ENCODE measurements at regions not wholly inside any gene's neighbourhood (a gene's known extent, or its start where the extent isn't known, plus 50 kb on each side); places are given as distances from the start of the nearest gene placed in this dataset.
"Not testable (repeated sequence)": the region's sequence is repeated elsewhere in the genome, so short reads cannot be mapped to it uniquely, and the experiment has no call there.

GRCh38 chr9:120308495-120308894 is 271.5 kb downstream of the CDK5RAP2 start:
- TF ChIP-seq CTCF (IDR thresholded peaks at IDR 0.05): no peak
- H3K9me3 Mint-ChIP-seq: no peaks in the 10 kb centered on the region
- H3K4me3 Mint-ChIP-seq: no peak overlapping the region
- ChIA-PET POLR2A (no interaction called here), CTCF (no interaction called here)
- ATAC-seq (ENCODE audit: low read depth) (no peak), DNase-seq (no peak)
- peaks cover 15% of the 10 kb centered on the region for H3K27me3 Mint-ChIP-seq
- H3K36me3 Mint-ChIP-seq (ENCODE audit: low read depth): no peaks in the 10 kb centered on the region
- no peaks in the 10 kb centered on the region for H3K4me1 Mint-ChIP-seq
- no peak overlapping the region for H3K27ac Mint-ChIP-seq
- intact Hi-C loops (cut with micrococcal nuclease): no loop called here

GRCh38 chr9:120307599-120307998 is 272.4 kb downstream of the CDK5RAP2 start:
- Mint-ChIP-seq H3K4me1 (no peaks in the 10 kb centered on the region), H3K9me3 (no peaks in the 10 kb centered on the region), H3K27me3 (peaks cover 13% of the 10 kb centered on the region), H3K4me3 (no peak overlapping the region), H3K27ac (no peak overlapping the region), H3K36me3 (ENCODE audit: low read depth) (no peaks in the 10 kb centered on the region)
- intact Hi-C loops (cut with micrococcal nuclease): no loop called here
- POLR2A ChIA-PET: no interaction called here
- DNase-seq: no peak
- CTCF ChIA-PET: no interaction called here
- ATAC-seq (ENCODE audit: low read depth): no peak
- TF ChIP-seq CTCF (IDR thresholded peaks at IDR 0.05): no peak

- ATAC-seq (ENCODE audit: low read depth): no peak
- CTCF ChIA-PET: no interaction called here
- POLR2A ChIA-PET: no interaction called here
- no peaks in the 10 kb centered on the region for H3K9me3 Mint-ChIP-seq
- peaks cover 13% of the 10 kb centered on the region for H3K27me3 Mint-ChIP-seq
- no peak for DNase-seq
- H3K36me3 Mint-ChIP-seq (ENCODE audit: low read depth): no peaks in the 10 kb centered on the region
- H3K4me1 Mint-ChIP-seq: no peaks in the 10 kb centered on the region
- no peak overlapping the region for H3K4me3 Mint-ChIP-seq
- no peak for TF ChIP-seq CTCF (IDR thresholded peaks at IDR 0.05)
- intact Hi-C loops (cut with micrococcal nuclease): no loop called here
- no peak overlapping the region for H3K27ac Mint-ChIP-seq
These were observed 273.4 kb downstream of the CDK5RAP2 start for GRCh38 chr9:120306561-120306960.

GRCh38 chr9:120306088-120306487 is 273.9 kb downstream of the CDK5RAP2 start:
- no peaks in the 10 kb centered on the region for H3K4me1 Mint-ChIP-seq
- H3K27me3 Mint-ChIP-seq: peaks cover 13% of the 10 kb centered on the region
- no peak overlapping the region for H3K27ac Mint-ChIP-seq
- TF ChIP-seq CTCF (IDR thresholded peaks at IDR 0.05): no peak
- no peak overlapping the region for H3K4me3 Mint-ChIP-seq
- no peaks in the 10 kb centered on the region for H3K9me3 Mint-ChIP-seq
- CTCF ChIA-PET: no interaction called here
- DNase-seq: no peak
- no peak for ATAC-seq (ENCODE audit: low read depth)
- POLR2A ChIA-PET: no interaction called here
- H3K36me3 Mint-ChIP-seq (ENCODE audit: low read depth): no peaks in the 10 kb centered on the region
- intact Hi-C loops (cut with micrococcal nuclease): no loop called here

GRCh38 chr9:120304896-120305295 is 275.1 kb downstream of the CDK5RAP2 start:
- POLR2A ChIA-PET; intact Hi-C loops (cut with micrococcal nuclease); H3K27ac Mint-ChIP-seq; H3K36me3 Mint-ChIP-seq (ENCODE audit: low read depth); H3K4me3 Mint-ChIP-seq; ATAC-seq (ENCODE audit: low read depth); DNase-seq; CTCF ChIA-PET; H3K9me3 Mint-ChIP-seq; H3K4me1 Mint-ChIP-seq: not testable (repeated sequence)
- peaks cover 16% of the 10 kb centered on the region for H3K27me3 Mint-ChIP-seq

- DNase-seq (no peak), ATAC-seq (ENCODE audit: low read depth) (no peak)
- no peak for TF ChIP-seq CTCF (IDR thresholded peaks at IDR 0.05)
- no peaks in the 10 kb centered on the region for H3K36me3 Mint-ChIP-seq (ENCODE audit: low read depth)
- H3K4me1 Mint-ChIP-seq: no peaks in the 10 kb centered on the region
- no peaks in the 10 kb centered on the region for H3K9me3 Mint-ChIP-seq
- ChIA-PET POLR2A (no interaction called here), CTCF (no interaction called here)
- intact Hi-C loops (cut with micrococcal nuclease): no loop called here
- peaks cover 16% of the 10 kb centered on the region for H3K27me3 Mint-ChIP-seq
- H3K27ac Mint-ChIP-seq: no peak overlapping the region
- H3K4me3 Mint-ChIP-seq: no peak overlapping the region
These were observed 276.4 kb downstream of the CDK5RAP2 start for GRCh38 chr9:120303519-120303918.

Measured in activated B cell treated with CpG ODN at 0.5 μM for 24 hours (primary cell).